Renal pelvis (tissue), 1 donor: ENCODE measurements at regions not wholly inside any gene's neighbourhood (a gene's known extent, or its start where the extent isn't known, plus 50 kb on each side); places are given as distances from the start of the nearest gene placed in this dataset.
"Not testable (repeated sequence)": the region's sequence is repeated elsewhere in the genome, so short reads cannot be mapped to it uniquely, and the experiment has no call there.

Experiments
- DNase-seq: peaks from one replicate; pipeline ENCODE4 v3.0.0-alpha.2; 2013

DNA sequence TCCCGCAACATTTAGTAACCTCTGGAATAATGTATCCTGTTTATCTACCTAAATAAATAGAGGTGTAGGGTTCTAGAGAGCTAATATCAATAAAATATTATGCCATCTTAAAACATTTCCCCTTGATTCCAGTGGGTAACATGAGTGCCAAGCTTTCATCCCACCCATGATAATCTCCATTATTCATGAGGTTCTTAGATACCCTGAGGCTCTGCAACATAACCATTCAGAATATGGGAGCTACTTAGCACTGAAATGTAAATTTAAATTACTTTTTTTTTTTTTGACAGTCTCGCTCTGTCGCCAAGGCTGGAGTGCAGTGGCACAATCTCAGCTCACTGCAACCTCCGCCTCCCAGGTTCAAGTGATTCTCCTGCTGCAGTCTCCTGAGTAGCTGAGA is 832.7 kb downstream of the BRINP3 start:
- DNase-seq, result no peak

GRCh38 chr1:189646066-189646465 is 831.6 kb downstream of the BRINP3 start:
- no peak for DNase-seq

- DNase-seq, result no peak
These were observed 822.8 kb downstream of the BRINP3 start for GRCh38 chr1:189654906-189655305.

GRCh38 chr1:189656628-189657530 is 820.8 kb downstream of the BRINP3 start:
- no peak for DNase-seq

GRCh38 chr1:189657715-189658114 is 819.9 kb downstream of the BRINP3 start:
- DNase-seq, result no peak

DNA sequence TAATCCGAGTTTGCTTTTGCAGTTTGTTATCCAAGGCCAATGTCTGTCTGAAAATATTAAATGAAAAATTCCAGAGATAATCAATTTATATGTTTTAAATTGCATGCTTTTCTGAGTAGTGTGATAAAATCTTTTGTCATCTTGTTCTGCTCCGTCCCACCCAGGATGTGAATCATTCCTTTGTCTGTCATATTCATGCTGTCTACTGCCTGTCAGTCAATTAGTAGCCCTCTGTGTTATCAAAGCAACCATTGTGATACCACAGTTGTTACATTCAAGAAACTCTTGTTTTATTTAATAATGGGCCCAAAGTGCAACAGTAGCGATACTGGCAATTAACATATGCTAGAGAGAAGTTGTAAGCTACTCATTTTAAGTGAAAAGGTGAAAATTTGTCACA is 819.3 kb downstream of the BRINP3 start:
- DNase-seq, result no peak

- DNase-seq, result no peak
These were observed 817.9 kb downstream of the BRINP3 start for GRCh38 chr1:189659731-189660130.

GRCh38 chr1:189662190-189662589 is 815.5 kb downstream of the BRINP3 start:
- no peak for DNase-seq

GRCh38 chr1:189669846-189670245 is 807.8 kb downstream of the BRINP3 start:
- DNase-seq, result no peak

GRCh38 chr1:189673217-189673616 is 804.4 kb downstream of the BRINP3 start:
- no peak for DNase-seq

DNA sequence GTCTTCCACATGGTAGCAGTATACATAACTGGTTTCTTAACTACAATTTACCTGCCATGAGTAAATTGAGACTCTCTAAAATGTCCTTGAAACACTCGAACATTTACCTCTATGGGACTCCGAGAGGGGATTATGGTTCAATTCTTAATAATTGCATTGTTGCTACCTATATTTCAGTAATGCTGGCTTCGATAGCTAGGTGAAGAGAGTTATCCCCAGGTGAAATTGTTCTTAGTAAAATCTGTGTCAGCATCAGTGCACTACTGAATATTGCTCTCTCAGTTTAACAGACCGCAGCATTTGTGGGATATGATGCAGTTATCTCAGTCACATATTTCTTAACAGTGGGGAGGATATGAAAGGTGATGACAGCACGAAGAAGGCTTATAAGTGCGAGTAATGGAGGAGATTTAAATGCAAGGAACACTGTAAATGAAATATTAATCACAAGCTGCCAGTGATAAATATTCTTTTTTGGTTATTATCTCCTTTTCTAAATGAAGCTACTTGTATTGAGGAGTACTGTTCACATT is 801.9 kb downstream of the BRINP3 start:
- no peak for DNase-seq

GRCh38 chr1:189678779-189679178 is 798.9 kb downstream of the BRINP3 start:
- DNase-seq, result no peak

- peak; percentile 1 for DNase-seq
These were observed 796.3 kb downstream of the BRINP3 start for GRCh38 chr1:189681252-189681919.

DNA sequence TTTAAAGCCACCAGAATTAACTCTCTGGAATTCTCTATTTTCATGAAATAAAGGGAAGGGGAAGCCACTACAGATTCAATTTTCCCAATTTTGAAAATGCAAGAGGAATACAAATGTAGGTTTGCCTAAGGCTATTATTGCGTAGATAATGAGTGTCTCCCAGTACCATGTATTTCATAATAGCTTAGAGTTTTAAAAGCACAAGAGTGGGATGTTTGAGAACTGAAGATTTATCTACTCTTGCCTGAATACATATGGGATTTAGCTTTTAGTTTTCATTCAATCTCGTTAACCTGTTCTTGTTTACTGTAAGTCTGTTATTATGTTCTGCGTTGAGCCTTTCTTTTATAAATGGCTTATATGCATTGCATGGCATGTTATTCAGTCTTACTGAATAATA is 795.1 kb downstream of the BRINP3 start:
- no peak for DNase-seq

DNA sequence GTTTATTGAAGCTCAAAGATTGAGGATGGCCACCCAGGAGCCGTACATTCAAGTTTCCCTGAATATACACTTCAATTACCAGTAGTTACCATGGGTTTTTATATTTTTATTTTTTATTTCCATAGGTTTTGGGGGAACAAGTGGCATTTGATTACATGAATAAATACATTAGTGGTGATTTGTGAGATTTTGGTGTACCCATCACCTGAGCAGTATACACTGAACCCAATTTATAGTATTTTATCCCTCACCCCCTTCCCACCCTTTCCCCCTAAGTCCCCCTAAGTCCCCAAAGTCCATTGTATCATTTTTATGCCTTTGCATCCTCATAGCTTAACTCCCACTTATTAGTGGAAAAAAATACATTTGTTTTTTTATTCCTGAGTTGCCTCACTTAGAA is 791.4 kb downstream of the BRINP3 start:
- DNase-seq, result no peak

DNA sequence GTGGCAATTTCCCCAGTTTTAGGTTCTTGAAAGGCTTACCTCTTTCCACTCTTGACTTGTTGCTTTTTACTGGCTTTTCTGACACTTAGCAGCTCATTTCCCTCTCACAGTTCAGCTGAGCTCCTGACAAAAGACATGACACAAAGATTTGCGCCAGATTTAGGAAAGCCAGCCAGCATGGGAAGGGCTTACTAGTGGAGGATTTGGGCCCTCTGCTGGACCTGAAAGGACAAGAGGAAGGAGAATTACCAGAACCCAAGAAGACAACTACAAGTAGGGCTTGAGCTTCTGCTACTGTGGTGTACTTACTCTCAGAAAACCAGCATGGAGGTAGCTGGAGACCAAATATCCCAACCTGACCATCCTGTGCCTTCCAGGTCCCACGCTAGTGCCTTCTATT is 784.5 kb downstream of the BRINP3 start:
- DNase-seq, result no peak

DNA sequence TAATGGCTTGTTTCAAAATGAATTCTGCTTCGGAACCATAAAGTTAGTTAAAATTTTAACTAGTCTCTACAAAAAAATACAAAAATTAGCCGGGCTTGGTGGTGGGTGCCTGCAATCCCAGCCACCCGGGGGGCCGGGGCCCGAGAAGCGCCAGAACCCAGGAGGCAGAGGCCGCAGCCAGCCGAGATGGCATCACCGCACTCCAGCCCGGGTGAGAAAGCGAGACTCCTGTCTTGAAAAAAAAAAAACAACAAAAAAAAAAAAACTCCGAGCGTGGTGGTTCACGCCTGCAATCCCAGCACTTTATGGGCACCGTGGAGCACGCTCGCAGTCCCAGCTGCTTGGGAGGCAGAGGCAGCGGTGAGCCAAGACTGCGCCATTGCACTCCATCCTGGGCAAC is 781.4 kb downstream of the BRINP3 start:
- DNase-seq, result no peak

DNA sequence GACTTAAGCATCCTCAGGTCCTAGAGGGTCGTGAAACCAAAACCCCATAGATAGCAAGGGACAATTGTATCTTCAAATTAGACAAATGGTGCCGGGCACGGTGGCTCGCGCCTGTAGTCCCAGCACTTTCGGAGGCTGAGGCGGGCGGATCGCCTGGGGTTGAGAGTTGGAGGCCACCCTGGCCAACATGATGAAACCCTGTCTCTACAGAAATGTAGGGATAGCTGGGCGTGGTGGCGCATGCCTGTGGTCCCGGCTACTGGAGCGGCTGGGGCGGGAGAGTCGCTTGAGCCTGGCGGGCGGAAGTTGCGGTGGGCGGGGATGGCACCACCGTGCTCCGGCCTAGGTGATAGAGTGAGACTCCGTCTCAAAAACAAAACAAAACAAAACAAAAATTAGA is 780.6 kb downstream of the BRINP3 start:
- no peak for DNase-seq

DNA sequence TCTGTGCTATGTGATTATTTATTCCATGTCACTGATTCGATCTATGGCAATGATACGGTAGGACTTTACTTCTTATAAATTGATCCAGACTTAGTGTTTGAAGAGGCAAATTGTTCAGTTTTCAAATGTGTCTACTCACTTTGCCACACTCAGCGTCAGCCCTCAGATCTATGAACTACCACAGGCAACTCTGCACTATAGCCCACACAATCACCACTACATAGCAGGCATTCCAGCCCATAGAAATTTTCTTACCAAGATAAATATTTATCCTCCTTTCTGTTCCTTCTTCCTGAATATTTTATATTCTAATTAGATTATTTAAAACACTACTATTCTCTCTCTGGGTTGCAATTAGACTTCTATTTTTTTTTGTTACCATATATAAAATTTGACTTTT is 776.1 kb downstream of the BRINP3 start:
- DNase-seq, result no peak

DNA sequence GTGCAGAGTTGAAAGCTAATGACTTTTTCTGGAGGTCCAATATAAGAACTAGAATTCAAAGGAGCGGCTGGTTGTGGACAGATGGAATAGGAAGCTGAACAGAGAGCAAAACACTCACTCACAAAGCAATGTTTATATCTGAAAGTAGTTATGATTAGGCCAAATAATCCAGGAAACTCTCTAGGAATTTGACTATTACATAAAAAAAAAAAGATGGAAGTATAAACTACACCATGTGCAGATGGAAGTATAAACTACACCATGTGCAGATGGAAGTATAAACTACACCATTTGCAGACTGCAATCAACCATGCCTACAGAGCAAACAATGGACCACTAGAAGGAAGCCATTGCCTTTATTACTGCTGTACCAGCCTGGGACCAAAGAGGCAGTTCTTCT is 771.1 kb downstream of the BRINP3 start:
- no peak for DNase-seq

GRCh38 chr1:189708674-189709073 is 769.0 kb downstream of the BRINP3 start:
- no peak for DNase-seq

GRCh38 chr1:189718147-189718795 is 759.4 kb downstream of the BRINP3 start:
- not testable (repeated sequence) for DNase-seq

- DNase-seq, result no peak
These were observed 750.9 kb downstream of the BRINP3 start for GRCh38 chr1:189726806-189727205.
